ENCODE measurements at regions not wholly inside any gene's neighbourhood (a gene's known extent, or its start where the extent isn't known, plus 50 kb on each side); places are given as distances from the start of the nearest gene placed in this dataset.
"Not testable (repeated sequence)": the region's sequence is repeated elsewhere in the genome, so short reads cannot be mapped to it uniquely, and the experiment has no call there.

GRCh38 chr9:95722141-95722540, 153.3 kb upstream of the ERCC6L2 start:
- no peaks in the 10 kb centered on the region for H3K4me1 ChIP-seq (ENCODE audit: control insufficient read depth, insufficient read depth, low read length)
- no peak overlapping the region for H3K27ac ChIP-seq (ENCODE audit: low read depth, low read length)
- no peaks in the 10 kb centered on the region for H3K27me3 ChIP-seq (ENCODE audit: control insufficient read depth, insufficient read depth, low read length)
- H3K36me3 ChIP-seq (ENCODE audit: control insufficient read depth, insufficient read depth, low read length): no peaks in the 10 kb centered on the region
- H3K9ac ChIP-seq (ENCODE audit: low read length): no peak overlapping the region
- H3K4me3 ChIP-seq (ENCODE audit: low read length): no peak overlapping the region

GRCh38 chr9:95721061-95721531, 154.4 kb upstream of the ERCC6L2 start:
- Histone ChIP-seq H3K27me3 (ENCODE audit: control insufficient read depth, insufficient read depth, low read length) (no peaks in the 10 kb centered on the region), H3K9ac (ENCODE audit: low read length) (no peak overlapping the region), H3K36me3 (ENCODE audit: control insufficient read depth, insufficient read depth, low read length) (no peaks in the 10 kb centered on the region), H3K4me3 (ENCODE audit: low read length) (no peak overlapping the region), H3K27ac (ENCODE audit: low read depth, low read length) (no peak overlapping the region), H3K4me1 (ENCODE audit: control insufficient read depth, insufficient read depth, low read length) (no peaks in the 10 kb centered on the region)

GRCh38 chr9:95720496-95720895, 155.0 kb upstream of the ERCC6L2 start:
- Histone ChIP-seq H3K4me3 (ENCODE audit: low read length) (no peak overlapping the region), H3K27me3 (ENCODE audit: control insufficient read depth, insufficient read depth, low read length) (no peaks in the 10 kb centered on the region), H3K27ac (ENCODE audit: low read depth, low read length) (no peak overlapping the region), H3K4me1 (ENCODE audit: control insufficient read depth, insufficient read depth, low read length) (no peaks in the 10 kb centered on the region), H3K36me3 (ENCODE audit: control insufficient read depth, insufficient read depth, low read length) (no peaks in the 10 kb centered on the region), H3K9ac (ENCODE audit: low read length) (no peak overlapping the region)

- Histone ChIP-seq H3K36me3 (ENCODE audit: control insufficient read depth, insufficient read depth, low read length) (no peaks in the 10 kb centered on the region), H3K4me1 (ENCODE audit: control insufficient read depth, insufficient read depth, low read length) (no peaks in the 10 kb centered on the region), H3K9ac (ENCODE audit: low read length) (no peak overlapping the region), H3K4me3 (ENCODE audit: low read length) (no peak overlapping the region), H3K27me3 (ENCODE audit: control insufficient read depth, insufficient read depth, low read length) (no peaks in the 10 kb centered on the region), H3K27ac (ENCODE audit: low read depth, low read length) (no peak overlapping the region)
These were observed 156.1 kb upstream of the ERCC6L2 start for GRCh38 chr9:95719354-95719753.

GRCh38 chr9:95718263-95718662, 157.2 kb upstream of the ERCC6L2 start:
- no peak overlapping the region for H3K9ac ChIP-seq (ENCODE audit: low read length)
- H3K27me3 ChIP-seq (ENCODE audit: control insufficient read depth, insufficient read depth, low read length): no peaks in the 10 kb centered on the region
- no peak overlapping the region for H3K4me3 ChIP-seq (ENCODE audit: low read length)
- H3K4me1 ChIP-seq (ENCODE audit: control insufficient read depth, insufficient read depth, low read length): no peaks in the 10 kb centered on the region
- H3K27ac ChIP-seq (ENCODE audit: low read depth, low read length): no peak overlapping the region
- no peaks in the 10 kb centered on the region for H3K36me3 ChIP-seq (ENCODE audit: control insufficient read depth, insufficient read depth, low read length)

- Histone ChIP-seq H3K36me3 (ENCODE audit: control insufficient read depth, insufficient read depth, low read length) (no peaks in the 10 kb centered on the region), H3K4me1 (ENCODE audit: control insufficient read depth, insufficient read depth, low read length) (no peaks in the 10 kb centered on the region), H3K4me3 (ENCODE audit: low read length) (no peak overlapping the region), H3K9ac (ENCODE audit: low read length) (no peak overlapping the region), H3K27ac (ENCODE audit: low read depth, low read length) (no peak overlapping the region), H3K27me3 (ENCODE audit: control insufficient read depth, insufficient read depth, low read length) (no peaks in the 10 kb centered on the region)
These were observed 159.5 kb upstream of the ERCC6L2 start for GRCh38 chr9:95715868-95716435.

- no peak overlapping the region for H3K9ac ChIP-seq (ENCODE audit: low read length)
- H3K4me1 ChIP-seq (ENCODE audit: control insufficient read depth, insufficient read depth, low read length): no peaks in the 10 kb centered on the region
- no peaks in the 10 kb centered on the region for H3K27me3 ChIP-seq (ENCODE audit: control insufficient read depth, insufficient read depth, low read length)
- no peaks in the 10 kb centered on the region for H3K36me3 ChIP-seq (ENCODE audit: control insufficient read depth, insufficient read depth, low read length)
- H3K27ac ChIP-seq (ENCODE audit: low read depth, low read length): no peak overlapping the region
- H3K4me3 ChIP-seq (ENCODE audit: low read length): no peak overlapping the region
These were observed 165.0 kb upstream of the ERCC6L2 start for GRCh38 chr9:95710446-95710845.

- no peaks in the 10 kb centered on the region for H3K27me3 ChIP-seq (ENCODE audit: control insufficient read depth, insufficient read depth, low read length)
- H3K4me3 ChIP-seq (ENCODE audit: low read length): no peak overlapping the region
- H3K9ac ChIP-seq (ENCODE audit: low read length): no peak overlapping the region
- H3K36me3 ChIP-seq (ENCODE audit: control insufficient read depth, insufficient read depth, low read length): no peaks in the 10 kb centered on the region
- no peak overlapping the region for H3K27ac ChIP-seq (ENCODE audit: low read depth, low read length)
- H3K4me1 ChIP-seq (ENCODE audit: control insufficient read depth, insufficient read depth, low read length): no peaks in the 10 kb centered on the region
These were observed 178.8 kb upstream of the ERCC6L2 start for GRCh38 chr9:95696701-95697100.

GRCh38 chr9:95691435-95691834, 174.7 kb upstream of the PTCH1 start:
- H3K4me3 ChIP-seq (ENCODE audit: low read length): no peak overlapping the region
- no peaks in the 10 kb centered on the region for H3K36me3 ChIP-seq (ENCODE audit: control insufficient read depth, insufficient read depth, low read length)
- no peak overlapping the region for H3K27ac ChIP-seq (ENCODE audit: low read depth, low read length)
- no peaks in the 10 kb centered on the region for H3K27me3 ChIP-seq (ENCODE audit: control insufficient read depth, insufficient read depth, low read length)
- no peaks in the 10 kb centered on the region for H3K4me1 ChIP-seq (ENCODE audit: control insufficient read depth, insufficient read depth, low read length)
- no peak overlapping the region for H3K9ac ChIP-seq (ENCODE audit: low read length)

GRCh38 chr9:95689669-95690068, 172.9 kb upstream of the PTCH1 start:
- H3K4me1 ChIP-seq (ENCODE audit: control insufficient read depth, insufficient read depth, low read length): no peaks in the 10 kb centered on the region
- H3K36me3 ChIP-seq (ENCODE audit: control insufficient read depth, insufficient read depth, low read length): no peaks in the 10 kb centered on the region
- H3K27ac ChIP-seq (ENCODE audit: low read depth, low read length): no peak overlapping the region
- no peak overlapping the region for H3K9ac ChIP-seq (ENCODE audit: low read length)
- no peaks in the 10 kb centered on the region for H3K27me3 ChIP-seq (ENCODE audit: control insufficient read depth, insufficient read depth, low read length)
- no peak overlapping the region for H3K4me3 ChIP-seq (ENCODE audit: low read length)

GRCh38 chr9:95684516-95684915, 167.7 kb upstream of the PTCH1 start:
- Histone ChIP-seq H3K9ac (ENCODE audit: low read length) (no peak overlapping the region), H3K36me3 (ENCODE audit: control insufficient read depth, insufficient read depth, low read length) (no peaks in the 10 kb centered on the region), H3K4me3 (ENCODE audit: low read length) (no peak overlapping the region), H3K4me1 (ENCODE audit: control insufficient read depth, insufficient read depth, low read length) (no peaks in the 10 kb centered on the region), H3K27ac (ENCODE audit: low read depth, low read length) (no peak overlapping the region), H3K27me3 (ENCODE audit: control insufficient read depth, insufficient read depth, low read length) (no peaks in the 10 kb centered on the region)

GRCh38 chr9:95680306-95680705, 163.5 kb upstream of the PTCH1 start:
- not testable (repeated sequence) for H3K4me3 ChIP-seq (ENCODE audit: low read length); H3K27me3 ChIP-seq (ENCODE audit: control insufficient read depth, insufficient read depth, low read length); H3K36me3 ChIP-seq (ENCODE audit: control insufficient read depth, insufficient read depth, low read length); H3K27ac ChIP-seq (ENCODE audit: low read depth, low read length); H3K9ac ChIP-seq (ENCODE audit: low read length); H3K4me1 ChIP-seq (ENCODE audit: control insufficient read depth, insufficient read depth, low read length)

GRCh38 chr9:95679874-95680273, 163.1 kb upstream of the PTCH1 start:
- Histone ChIP-seq H3K4me3 (ENCODE audit: low read length) (no peak overlapping the region), H3K27me3 (ENCODE audit: control insufficient read depth, insufficient read depth, low read length) (no peaks in the 10 kb centered on the region), H3K4me1 (ENCODE audit: control insufficient read depth, insufficient read depth, low read length) (no peaks in the 10 kb centered on the region), H3K27ac (ENCODE audit: low read depth, low read length) (no peak overlapping the region), H3K36me3 (ENCODE audit: control insufficient read depth, insufficient read depth, low read length) (no peaks in the 10 kb centered on the region), H3K9ac (ENCODE audit: low read length) (no peak overlapping the region)

Data from rectal smooth muscle tissue (tissue), 1 donor.